ENCODE measurements at regions not wholly inside any gene's neighbourhood (a gene's known extent, or its start where the extent isn't known, plus 50 kb on each side); places are given as distances from the start of the nearest gene placed in this dataset.

DNA sequence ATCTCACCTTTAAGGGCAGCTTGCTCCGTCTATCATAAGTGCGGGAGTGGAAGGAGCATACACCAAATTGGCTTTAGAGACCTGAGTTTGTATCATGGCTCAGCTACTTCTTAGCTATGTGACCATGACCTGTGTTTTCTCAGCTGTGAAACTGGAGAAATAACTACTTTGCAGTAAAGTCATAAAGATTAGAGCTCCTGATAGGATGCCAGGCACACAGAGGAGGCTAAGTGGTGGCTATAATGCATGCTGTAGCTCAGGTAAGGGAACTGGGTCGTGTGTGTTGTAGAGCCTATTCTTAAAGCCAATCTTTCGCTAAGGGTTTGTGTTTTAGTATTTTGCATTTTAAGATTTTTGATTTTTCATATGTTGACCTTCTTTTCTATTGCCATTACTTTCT is 451.5 kb upstream of the MAN1A1 start:
- no peak for TF ChIP-seq REST (IDR thresholded peaks at IDR 0.05; ENCODE audit: low read depth, low read length)
- no peak for TF ChIP-seq RAD21 (IDR thresholded peaks at IDR 0.05; ENCODE audit: low read length)
- no peak for TF ChIP-seq MAX (IDR thresholded peaks at IDR 0.05; ENCODE audit: low read depth)
- TF ChIP-seq, protein P1, sequence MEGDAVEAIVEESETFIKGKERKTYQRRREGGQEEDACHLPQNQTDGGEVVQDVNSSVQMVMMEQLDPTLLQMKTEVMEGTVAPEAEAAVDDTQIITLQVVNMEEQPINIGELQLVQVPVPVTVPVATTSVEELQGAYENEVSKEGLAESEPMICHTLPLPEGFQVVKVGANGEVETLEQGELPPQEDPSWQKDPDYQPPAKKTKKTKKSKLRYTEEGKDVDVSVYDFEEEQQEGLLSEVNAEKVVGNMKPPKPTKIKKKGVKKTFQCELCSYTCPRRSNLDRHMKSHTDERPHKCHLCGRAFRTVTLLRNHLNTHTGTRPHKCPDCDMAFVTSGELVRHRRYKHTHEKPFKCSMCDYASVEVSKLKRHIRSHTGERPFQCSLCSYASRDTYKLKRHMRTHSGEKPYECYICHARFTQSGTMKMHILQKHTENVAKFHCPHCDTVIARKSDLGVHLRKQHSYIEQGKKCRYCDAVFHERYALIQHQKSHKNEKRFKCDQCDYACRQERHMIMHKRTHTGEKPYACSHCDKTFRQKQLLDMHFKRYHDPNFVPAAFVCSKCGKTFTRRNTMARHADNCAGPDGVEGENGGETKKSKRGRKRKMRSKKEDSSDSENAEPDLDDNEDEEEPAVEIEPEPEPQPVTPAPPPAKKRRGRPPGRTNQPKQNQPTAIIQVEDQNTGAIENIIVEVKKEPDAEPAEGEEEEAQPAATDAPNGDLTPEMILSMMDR (IDR thresholded peaks at IDR 0.05): no peak
- TF ChIP-seq NRF1 (IDR thresholded peaks at IDR 0.05; ENCODE audit: low read depth, low read length): no peak
- TF ChIP-seq GABPA (IDR thresholded peaks at IDR 0.05; ENCODE audit: low read depth): no peak
- TF ChIP-seq SIN3A (IDR thresholded peaks at IDR 0.05; ENCODE audit: borderline replicate concordance, low read depth, low read length): no peak
- no peak for TF ChIP-seq YY1 (IDR thresholded peaks at IDR 0.05; ENCODE audit: low read depth)
- TF ChIP-seq JUND (IDR thresholded peaks at IDR 0.05): no peak
- no peak for TF ChIP-seq TEAD4 (IDR thresholded peaks at IDR 0.05; ENCODE audit: borderline replicate concordance, insufficient read depth)
- no peak for TF ChIP-seq EP300 (IDR thresholded peaks at IDR 0.05; ENCODE audit: borderline replicate concordance in 1 of 2, low read depth in 1 of 2, low read length in 1 of 2)
